ENCODE measurements at regions not wholly inside any gene's neighbourhood (a gene's known extent, or its start where the extent isn't known, plus 50 kb on each side); places are given as distances from the start of the nearest gene placed in this dataset.

GRCh38 chr10:43865265-43866135, 216.8 kb upstream of the ZNF32 start:
- H3K4me3 ChIP-seq (ENCODE audit: control insufficient read depth in 2 of 3, extremely low read depth in 1 of 3, insufficient read depth in 2 of 3, low read depth in 1 of 3, low read length in 3 of 3): no peak overlapping the region
- no peak overlapping the region for H3K9ac ChIP-seq (ENCODE audit: control insufficient read depth, extremely low read depth, insufficient read depth, low read length)
- H2AFZ ChIP-seq (ENCODE audit: control insufficient read depth, low read length): no peak overlapping the region
- no peak for FAIRE-seq
- H3K4me1 ChIP-seq (ENCODE audit: control insufficient read depth, extremely low read depth, insufficient read depth, low read length): no peaks in the 10 kb centered on the region
- no peaks in the 10 kb centered on the region for H3K27me3 ChIP-seq (ENCODE audit: control insufficient read depth, extremely low read depth, insufficient read depth, low read length)
- TF ChIP-seq EZH2 (IDR thresholded peaks at IDR 0.05; ENCODE audit: low read length) (no peak), CTCF (optimal IDR thresholded peaks at IDR 0.05 in 1 of 3, IDR thresholded peaks at IDR 0.05 in 1 of 3, conservative IDR thresholded peaks at IDR 0.05 in 1 of 3; ENCODE audit: extremely low read depth in 1 of 3, insufficient read depth in 2 of 3, low read length in 3 of 3) (no peak)
- no peak overlapping the region for H3K27ac ChIP-seq (ENCODE audit: control insufficient read depth, insufficient read depth, low read length)
- no peak overlapping the region for H3K4me2 ChIP-seq (ENCODE audit: control insufficient read depth, extremely low read depth, insufficient read depth, low read depth, low read length)
- H3K79me2 ChIP-seq (ENCODE audit: control insufficient read depth, insufficient read depth, low read length): no peaks in the 10 kb centered on the region
- no peaks in the 10 kb centered on the region for H4K20me1 ChIP-seq (ENCODE audit: control insufficient read depth, extremely low read depth, insufficient read depth, low read length)
- no peaks in the 10 kb centered on the region for H3K9me1 ChIP-seq (ENCODE audit: control insufficient read depth, extremely low read depth, insufficient read depth, low read length)
- no peaks in the 10 kb centered on the region for H3K36me3 ChIP-seq (ENCODE audit: control insufficient read depth in 2 of 2, extremely low read depth in 1 of 2, insufficient read depth in 2 of 2, low read length in 2 of 2)
- no peaks in the 10 kb centered on the region for H3K9me3 ChIP-seq (ENCODE audit: control insufficient read depth, low read depth, low read length)
- dilution Hi-C loops (cut with MboI; ENCODE audit: extremely low pct_ligation_motif_present, low sequenced_read_pairs): no loop called here
- no peak for DNase-seq (ENCODE audit: low read depth, low spot score)

GRCh38 chr10:43864656-43865055, 216.0 kb upstream of the ZNF32 start:
- no peak overlapping the region for H2AFZ ChIP-seq (ENCODE audit: control insufficient read depth, low read length)
- H3K4me1 ChIP-seq (ENCODE audit: control insufficient read depth, extremely low read depth, insufficient read depth, low read length): no peaks in the 10 kb centered on the region
- dilution Hi-C loops (cut with MboI; ENCODE audit: extremely low pct_ligation_motif_present, low sequenced_read_pairs): no loop called here
- H3K36me3 ChIP-seq (ENCODE audit: control insufficient read depth in 2 of 2, extremely low read depth in 1 of 2, insufficient read depth in 2 of 2, low read length in 2 of 2): no peaks in the 10 kb centered on the region
- H3K9me3 ChIP-seq (ENCODE audit: control insufficient read depth, low read depth, low read length): no peaks in the 10 kb centered on the region
- no peak for TF ChIP-seq EZH2 (IDR thresholded peaks at IDR 0.05; ENCODE audit: low read length)
- TF ChIP-seq CTCF (optimal IDR thresholded peaks at IDR 0.05 in 1 of 3, IDR thresholded peaks at IDR 0.05 in 1 of 3, conservative IDR thresholded peaks at IDR 0.05 in 1 of 3; ENCODE audit: extremely low read depth in 1 of 3, insufficient read depth in 2 of 3, low read length in 3 of 3): no peak
- H4K20me1 ChIP-seq (ENCODE audit: control insufficient read depth, extremely low read depth, insufficient read depth, low read length): no peaks in the 10 kb centered on the region
- no peak overlapping the region for H3K4me2 ChIP-seq (ENCODE audit: control insufficient read depth, extremely low read depth, insufficient read depth, low read depth, low read length)
- no peak overlapping the region for H3K9ac ChIP-seq (ENCODE audit: control insufficient read depth, extremely low read depth, insufficient read depth, low read length)
- no peaks in the 10 kb centered on the region for H3K9me1 ChIP-seq (ENCODE audit: control insufficient read depth, extremely low read depth, insufficient read depth, low read length)
- H3K4me3 ChIP-seq (ENCODE audit: control insufficient read depth in 2 of 3, extremely low read depth in 1 of 3, insufficient read depth in 2 of 3, low read depth in 1 of 3, low read length in 3 of 3): no peak overlapping the region
- DNase-seq (ENCODE audit: low read depth, low spot score): no peak
- FAIRE-seq: no peak
- H3K27me3 ChIP-seq (ENCODE audit: control insufficient read depth, extremely low read depth, insufficient read depth, low read length): no peaks in the 10 kb centered on the region
- H3K27ac ChIP-seq (ENCODE audit: control insufficient read depth, insufficient read depth, low read length): no peak overlapping the region
- H3K79me2 ChIP-seq (ENCODE audit: control insufficient read depth, insufficient read depth, low read length): no peaks in the 10 kb centered on the region
